ENCODE measurements at regions not wholly inside any gene's neighbourhood (a gene's known extent, or its start where the extent isn't known, plus 50 kb on each side); places are given as distances from the start of the nearest gene placed in this dataset.

DNA sequence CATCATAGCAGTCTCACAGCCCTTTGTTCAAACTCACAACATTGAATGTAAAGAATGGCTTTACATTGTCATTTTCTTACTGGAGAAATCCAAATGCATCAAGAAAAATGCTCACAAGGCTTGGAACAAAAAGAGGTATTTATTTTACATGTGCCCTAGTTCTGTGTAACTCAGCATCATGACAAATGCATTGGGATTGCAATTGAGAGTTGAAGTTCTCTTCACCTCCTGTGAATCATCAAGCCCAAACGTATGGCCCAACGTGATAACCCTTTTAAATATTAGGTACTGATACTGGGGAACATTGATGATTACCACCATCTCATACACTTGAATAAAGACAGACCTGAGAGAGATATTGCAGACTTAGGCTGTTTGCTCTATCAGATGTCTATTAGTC lies 61.6 kb downstream of the GASK1B start (continued):
- TF ChIP-seq, protein P1, sequence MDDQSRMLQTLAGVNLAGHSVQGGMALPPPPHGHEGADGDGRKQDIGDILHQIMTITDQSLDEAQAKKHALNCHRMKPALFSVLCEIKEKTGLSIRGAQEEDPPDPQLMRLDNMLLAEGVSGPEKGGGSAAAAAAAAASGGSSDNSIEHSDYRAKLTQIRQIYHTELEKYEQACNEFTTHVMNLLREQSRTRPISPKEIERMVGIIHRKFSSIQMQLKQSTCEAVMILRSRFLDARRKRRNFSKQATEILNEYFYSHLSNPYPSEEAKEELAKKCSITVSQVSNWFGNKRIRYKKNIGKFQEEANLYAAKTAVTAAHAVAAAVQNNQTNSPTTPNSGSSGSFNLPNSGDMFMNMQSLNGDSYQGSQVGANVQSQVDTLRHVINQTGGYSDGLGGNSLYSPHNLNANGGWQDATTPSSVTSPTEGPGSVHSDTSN (CRISPR knock-in tag; IDR thresholded peaks at IDR 0.05) = no peak

DNA sequence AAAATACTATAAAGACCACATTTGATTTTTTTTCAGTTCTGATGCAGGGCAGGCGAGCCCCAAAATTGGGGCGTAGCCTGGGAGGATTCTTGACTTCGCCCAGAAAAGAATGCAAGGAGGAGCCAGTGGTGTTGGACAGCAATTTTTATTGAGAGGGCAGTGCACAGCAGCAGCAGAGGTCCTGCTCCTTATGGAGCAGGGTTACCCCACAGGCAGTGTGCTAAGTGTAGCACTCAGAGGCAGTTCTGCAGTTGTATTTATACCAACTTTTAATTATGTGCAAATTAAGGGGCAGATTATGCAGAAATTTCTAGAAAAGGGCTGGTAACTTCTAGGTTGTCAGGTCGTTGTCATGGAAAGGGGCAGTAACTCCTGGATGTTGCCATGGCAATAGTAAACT lies 69.9 kb downstream of the GASK1B start:
- no peaks in the 10 kb centered on the region for H3K4me1 ChIP-seq (ENCODE audit: control insufficient read depth, insufficient read depth, low read length)
- no peaks in the 10 kb centered on the region for H3K36me3 ChIP-seq (ENCODE audit: control insufficient read depth in 2 of 2, insufficient read depth in 1 of 2, low read length in 2 of 2)
- no peak overlapping the region for H3K27ac ChIP-seq (ENCODE audit: extremely low read depth, low read depth, low read length)
- no peaks in the 10 kb centered on the region for H3K9me3 ChIP-seq (ENCODE audit: control insufficient read depth, insufficient read depth, low read depth, low read length)
- ChIA-PET POLR2A (no interaction called here), CTCF (no interaction called here)
- H3K4me3 ChIP-seq (ENCODE audit: low read depth, low read length) = no peak overlapping the region
- TF ChIP-seq, protein P2, sequence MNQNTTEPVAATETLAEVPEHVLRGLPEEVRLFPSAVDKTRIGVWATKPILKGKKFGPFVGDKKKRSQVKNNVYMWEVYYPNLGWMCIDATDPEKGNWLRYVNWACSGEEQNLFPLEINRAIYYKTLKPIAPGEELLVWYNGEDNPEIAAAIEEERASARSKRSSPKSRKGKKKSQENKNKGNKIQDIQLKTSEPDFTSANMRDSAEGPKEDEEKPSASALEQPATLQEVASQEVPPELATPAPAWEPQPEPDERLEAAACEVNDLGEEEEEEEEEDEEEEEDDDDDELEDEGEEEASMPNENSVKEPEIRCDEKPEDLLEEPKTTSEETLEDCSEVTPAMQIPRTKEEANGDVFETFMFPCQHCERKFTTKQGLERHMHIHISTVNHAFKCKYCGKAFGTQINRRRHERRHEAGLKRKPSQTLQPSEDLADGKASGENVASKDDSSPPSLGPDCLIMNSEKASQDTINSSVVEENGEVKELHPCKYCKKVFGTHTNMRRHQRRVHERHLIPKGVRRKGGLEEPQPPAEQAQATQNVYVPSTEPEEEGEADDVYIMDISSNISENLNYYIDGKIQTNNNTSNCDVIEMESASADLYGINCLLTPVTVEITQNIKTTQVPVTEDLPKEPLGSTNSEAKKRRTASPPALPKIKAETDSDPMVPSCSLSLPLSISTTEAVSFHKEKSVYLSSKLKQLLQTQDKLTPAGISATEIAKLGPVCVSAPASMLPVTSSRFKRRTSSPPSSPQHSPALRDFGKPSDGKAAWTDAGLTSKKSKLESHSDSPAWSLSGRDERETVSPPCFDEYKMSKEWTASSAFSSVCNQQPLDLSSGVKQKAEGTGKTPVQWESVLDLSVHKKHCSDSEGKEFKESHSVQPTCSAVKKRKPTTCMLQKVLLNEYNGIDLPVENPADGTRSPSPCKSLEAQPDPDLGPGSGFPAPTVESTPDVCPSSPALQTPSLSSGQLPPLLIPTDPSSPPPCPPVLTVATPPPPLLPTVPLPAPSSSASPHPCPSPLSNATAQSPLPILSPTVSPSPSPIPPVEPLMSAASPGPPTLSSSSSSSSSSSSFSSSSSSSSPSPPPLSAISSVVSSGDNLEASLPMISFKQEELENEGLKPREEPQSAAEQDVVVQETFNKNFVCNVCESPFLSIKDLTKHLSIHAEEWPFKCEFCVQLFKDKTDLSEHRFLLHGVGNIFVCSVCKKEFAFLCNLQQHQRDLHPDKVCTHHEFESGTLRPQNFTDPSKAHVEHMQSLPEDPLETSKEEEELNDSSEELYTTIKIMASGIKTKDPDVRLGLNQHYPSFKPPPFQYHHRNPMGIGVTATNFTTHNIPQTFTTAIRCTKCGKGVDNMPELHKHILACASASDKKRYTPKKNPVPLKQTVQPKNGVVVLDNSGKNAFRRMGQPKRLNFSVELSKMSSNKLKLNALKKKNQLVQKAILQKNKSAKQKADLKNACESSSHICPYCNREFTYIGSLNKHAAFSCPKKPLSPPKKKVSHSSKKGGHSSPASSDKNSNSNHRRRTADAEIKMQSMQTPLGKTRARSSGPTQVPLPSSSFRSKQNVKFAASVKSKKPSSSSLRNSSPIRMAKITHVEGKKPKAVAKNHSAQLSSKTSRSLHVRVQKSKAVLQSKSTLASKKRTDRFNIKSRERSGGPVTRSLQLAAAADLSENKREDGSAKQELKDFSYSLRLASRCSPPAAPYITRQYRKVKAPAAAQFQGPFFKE (tag by site-specific recombination; IDR thresholded peaks at IDR 0.05; ENCODE audit: borderline replicate concordance) = no peak
- TF ChIP-seq ZNF350 (tag by site-specific recombination; IDR thresholded peaks at IDR 0.05) (no peak), ZNF221 (tag by site-specific recombination; IDR thresholded peaks at IDR 0.05; ENCODE audit: borderline replicate concordance) (no peak), ZNF791 (tag by site-specific recombination; IDR thresholded peaks at IDR 0.05) (no peak), ZNF677 (tag by site-specific recombination; IDR thresholded peaks at IDR 0.05) (no peak), ZNF670 (tag by site-specific recombination; IDR thresholded peaks at IDR 0.05; ENCODE audit: low read depth) (no peak), ZNF24 (tag by site-specific recombination; IDR thresholded peaks at IDR 0.05) (no peak), ZIC2 (tag by site-specific recombination; IDR thresholded peaks at IDR 0.05) (no peak), SCRT2 (tag by site-specific recombination; IDR thresholded peaks at IDR 0.05) (no peak), OVOL3 (tag by site-specific recombination; IDR thresholded peaks at IDR 0.05) (no peak), KLF10 (tag by site-specific recombination; IDR thresholded peaks at IDR 0.05) (no peak), ZNF501 (tag by site-specific recombination; IDR thresholded peaks at IDR 0.05) (no peak), ZNF621 (tag by site-specific recombination; IDR thresholded peaks at IDR 0.05) (no peak)
- TF ChIP-seq, protein P3, sequence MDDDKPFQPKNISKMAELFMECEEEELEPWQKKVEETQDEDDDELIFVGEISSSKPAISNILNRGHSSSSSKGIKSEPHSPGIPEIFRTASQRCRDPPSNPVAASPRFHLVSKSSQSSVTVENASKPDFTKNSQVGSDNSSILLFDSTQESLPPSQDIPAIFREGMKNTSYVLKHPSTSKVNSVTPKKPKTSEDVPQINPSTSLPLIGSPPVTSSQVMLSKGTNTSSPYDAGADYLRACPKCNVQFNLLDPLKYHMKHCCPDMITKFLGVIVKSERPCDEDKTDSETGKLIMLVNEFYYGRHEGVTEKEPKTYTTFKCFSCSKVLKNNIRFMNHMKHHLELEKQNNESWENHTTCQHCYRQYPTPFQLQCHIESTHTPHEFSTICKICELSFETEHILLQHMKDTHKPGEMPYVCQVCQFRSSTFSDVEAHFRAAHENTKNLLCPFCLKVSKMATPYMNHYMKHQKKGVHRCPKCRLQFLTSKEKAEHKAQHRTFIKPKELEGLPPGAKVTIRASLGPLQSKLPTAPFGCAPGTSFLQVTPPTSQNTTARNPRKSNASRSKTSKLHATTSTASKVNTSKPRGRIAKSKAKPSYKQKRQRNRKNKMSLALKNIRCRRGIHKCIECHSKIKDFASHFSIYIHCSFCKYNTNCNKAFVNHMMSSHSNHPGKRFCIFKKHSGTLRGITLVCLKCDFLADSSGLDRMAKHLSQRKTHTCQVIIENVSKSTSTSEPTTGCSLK (tag by site-specific recombination; IDR thresholded peaks at IDR 0.05) = no peak
- TF ChIP-seq, protein P4, sequence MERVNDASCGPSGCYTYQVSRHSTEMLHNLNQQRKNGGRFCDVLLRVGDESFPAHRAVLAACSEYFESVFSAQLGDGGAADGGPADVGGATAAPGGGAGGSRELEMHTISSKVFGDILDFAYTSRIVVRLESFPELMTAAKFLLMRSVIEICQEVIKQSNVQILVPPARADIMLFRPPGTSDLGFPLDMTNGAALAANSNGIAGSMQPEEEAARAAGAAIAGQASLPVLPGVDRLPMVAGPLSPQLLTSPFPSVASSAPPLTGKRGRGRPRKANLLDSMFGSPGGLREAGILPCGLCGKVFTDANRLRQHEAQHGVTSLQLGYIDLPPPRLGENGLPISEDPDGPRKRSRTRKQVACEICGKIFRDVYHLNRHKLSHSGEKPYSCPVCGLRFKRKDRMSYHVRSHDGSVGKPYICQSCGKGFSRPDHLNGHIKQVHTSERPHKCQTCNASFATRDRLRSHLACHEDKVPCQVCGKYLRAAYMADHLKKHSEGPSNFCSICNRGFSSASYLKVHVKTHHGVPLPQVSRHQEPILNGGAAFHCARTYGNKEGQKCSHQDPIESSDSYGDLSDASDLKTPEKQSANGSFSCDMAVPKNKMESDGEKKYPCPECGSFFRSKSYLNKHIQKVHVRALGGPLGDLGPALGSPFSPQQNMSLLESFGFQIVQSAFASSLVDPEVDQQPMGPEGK (tag by site-specific recombination; IDR thresholded peaks at IDR 0.05) = no peak
- TF ChIP-seq, protein P5, sequence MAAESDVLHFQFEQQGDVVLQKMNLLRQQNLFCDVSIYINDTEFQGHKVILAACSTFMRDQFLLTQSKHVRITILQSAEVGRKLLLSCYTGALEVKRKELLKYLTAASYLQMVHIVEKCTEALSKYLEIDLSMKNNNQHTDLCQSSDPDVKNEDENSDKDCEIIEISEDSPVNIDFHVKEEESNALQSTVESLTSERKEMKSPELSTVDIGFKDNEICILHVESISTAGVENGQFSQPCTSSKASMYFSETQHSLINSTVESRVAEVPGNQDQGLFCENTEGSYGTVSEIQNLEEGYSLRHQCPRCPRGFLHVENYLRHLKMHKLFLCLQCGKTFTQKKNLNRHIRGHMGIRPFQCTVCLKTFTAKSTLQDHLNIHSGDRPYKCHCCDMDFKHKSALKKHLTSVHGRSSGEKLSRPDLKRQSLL (tag by site-specific recombination; IDR thresholded peaks at IDR 0.05) = no peak
- TF ChIP-seq, protein P6, sequence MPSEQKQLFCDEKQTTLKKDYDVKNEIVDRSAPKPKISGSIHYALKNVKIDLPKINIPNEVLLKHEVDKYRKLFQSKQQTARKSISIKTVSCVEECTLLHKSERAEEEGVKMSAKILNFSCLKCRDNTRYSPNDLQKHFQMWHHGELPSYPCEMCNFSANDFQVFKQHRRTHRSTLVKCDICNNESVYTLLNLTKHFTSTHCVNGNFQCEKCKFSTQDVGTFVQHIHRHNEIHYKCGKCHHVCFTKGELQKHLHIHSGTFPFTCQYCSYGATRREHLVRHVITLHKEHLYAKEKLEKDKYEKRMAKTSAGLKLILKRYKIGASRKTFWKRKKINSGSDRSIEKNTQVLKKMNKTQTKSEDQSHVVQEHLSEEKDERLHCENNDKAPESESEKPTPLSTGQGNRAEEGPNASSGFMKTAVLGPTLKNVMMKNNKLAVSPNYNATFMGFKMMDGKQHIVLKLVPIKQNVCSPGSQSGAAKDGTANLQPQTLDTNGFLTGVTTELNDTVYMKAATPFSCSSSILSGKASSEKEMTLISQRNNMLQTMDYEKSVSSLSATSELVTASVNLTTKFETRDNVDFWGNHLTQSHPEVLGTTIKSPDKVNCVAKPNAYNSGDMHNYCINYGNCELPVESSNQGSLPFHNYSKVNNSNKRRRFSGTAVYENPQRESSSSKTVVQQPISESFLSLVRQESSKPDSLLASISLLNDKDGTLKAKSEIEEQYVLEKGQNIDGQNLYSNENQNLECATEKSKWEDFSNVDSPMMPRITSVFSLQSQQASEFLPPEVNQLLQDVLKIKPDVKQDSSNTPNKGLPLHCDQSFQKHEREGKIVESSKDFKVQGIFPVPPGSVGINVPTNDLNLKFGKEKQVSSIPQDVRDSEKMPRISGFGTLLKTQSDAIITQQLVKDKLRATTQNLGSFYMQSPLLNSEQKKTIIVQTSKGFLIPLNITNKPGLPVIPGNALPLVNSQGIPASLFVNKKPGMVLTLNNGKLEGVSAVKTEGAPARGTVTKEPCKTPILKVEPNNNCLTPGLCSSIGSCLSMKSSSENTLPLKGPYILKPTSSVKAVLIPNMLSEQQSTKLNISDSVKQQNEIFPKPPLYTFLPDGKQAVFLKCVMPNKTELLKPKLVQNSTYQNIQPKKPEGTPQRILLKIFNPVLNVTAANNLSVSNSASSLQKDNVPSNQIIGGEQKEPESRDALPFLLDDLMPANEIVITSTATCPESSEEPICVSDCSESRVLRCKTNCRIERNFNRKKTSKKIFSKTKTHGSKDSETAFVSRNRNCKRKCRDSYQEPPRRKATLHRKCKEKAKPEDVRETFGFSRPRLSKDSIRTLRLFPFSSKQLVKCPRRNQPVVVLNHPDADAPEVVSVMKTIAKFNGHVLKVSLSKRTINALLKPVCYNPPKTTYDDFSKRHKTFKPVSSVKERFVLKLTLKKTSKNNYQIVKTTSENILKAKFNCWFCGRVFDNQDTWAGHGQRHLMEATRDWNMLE (tag by site-specific recombination; conservative IDR thresholded peaks at IDR 0.05; ENCODE audit: low read depth) = no peak
